C4-2B (cell line): ENCODE measurements at regions not wholly inside any gene's neighbourhood (a gene's known extent, or its start where the extent isn't known, plus 50 kb on each side); places are given as distances from the start of the nearest gene placed in this dataset.

Experiments used
- H3K27ac ChIP-seq: fragments of 450-650 bp; 2 replicates; pipeline ENCODE4 v1.5.1; 2017
- ZFX ChIP-seq: fragments of 450-650 bp; IDR thresholded peaks from 2 replicates; pipeline ENCODE4 v1.6.1; 2017
- TF ChIP-seq, protein P1 (sequence below): fragments of 450-650 bp; conservative IDR thresholded peaks from 2 replicates; pipeline ENCODE4 v1.5.1; 2017; ENCODE audit warnings: mild to moderate bottlenecking

DNA sequence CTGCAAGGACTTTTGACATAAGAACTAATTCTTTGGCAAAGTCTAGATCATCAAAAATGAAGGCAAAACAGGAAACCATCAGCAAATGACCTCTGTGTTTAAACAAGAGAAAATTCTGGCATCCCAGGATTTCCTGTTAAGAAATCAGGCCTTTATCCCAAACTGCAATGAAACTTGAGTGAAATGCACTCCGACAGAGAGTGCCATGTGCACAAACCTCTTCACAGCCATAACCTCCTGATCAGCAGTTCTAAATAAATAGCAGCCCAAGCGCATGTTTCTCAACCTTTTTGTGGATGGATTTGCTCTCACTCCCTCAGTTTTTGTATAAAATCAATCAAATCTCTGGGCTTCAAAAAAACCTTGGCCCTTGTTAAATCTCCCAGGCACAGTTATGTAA, 107.7 kb upstream of the EEPD1 start:
- no peak for TF ChIP-seq ZFX
- TF ChIP-seq, protein P1, sequence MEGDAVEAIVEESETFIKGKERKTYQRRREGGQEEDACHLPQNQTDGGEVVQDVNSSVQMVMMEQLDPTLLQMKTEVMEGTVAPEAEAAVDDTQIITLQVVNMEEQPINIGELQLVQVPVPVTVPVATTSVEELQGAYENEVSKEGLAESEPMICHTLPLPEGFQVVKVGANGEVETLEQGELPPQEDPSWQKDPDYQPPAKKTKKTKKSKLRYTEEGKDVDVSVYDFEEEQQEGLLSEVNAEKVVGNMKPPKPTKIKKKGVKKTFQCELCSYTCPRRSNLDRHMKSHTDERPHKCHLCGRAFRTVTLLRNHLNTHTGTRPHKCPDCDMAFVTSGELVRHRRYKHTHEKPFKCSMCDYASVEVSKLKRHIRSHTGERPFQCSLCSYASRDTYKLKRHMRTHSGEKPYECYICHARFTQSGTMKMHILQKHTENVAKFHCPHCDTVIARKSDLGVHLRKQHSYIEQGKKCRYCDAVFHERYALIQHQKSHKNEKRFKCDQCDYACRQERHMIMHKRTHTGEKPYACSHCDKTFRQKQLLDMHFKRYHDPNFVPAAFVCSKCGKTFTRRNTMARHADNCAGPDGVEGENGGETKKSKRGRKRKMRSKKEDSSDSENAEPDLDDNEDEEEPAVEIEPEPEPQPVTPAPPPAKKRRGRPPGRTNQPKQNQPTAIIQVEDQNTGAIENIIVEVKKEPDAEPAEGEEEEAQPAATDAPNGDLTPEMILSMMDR = no peak
- no peak overlapping the region for H3K27ac ChIP-seq

DNA sequence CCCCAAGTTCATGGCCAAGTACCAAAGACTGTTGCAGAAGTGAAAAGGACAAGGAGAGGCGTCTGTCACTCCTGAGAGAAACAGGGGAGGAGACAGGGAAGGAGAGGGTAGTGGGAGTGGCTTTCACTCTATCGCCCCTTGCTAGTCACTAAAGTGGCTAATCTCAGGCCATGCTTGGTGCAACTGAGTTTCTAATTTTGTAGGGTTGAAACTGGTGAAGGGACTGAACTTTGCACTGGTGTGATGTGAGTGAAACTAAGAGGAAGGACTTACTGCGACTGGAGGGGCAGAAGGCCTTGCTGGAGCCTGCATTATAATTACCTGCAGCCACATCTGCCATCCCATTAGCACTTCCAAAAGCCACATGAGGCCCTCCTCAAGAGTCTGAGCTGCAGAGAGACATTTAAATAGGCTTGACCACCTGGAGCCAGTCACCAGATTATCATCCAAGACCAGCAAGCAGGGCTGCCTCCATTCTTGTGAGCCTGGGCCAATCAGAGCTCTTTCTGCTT, 107.2 kb upstream of the EEPD1 start:
- no peak overlapping the region for H3K27ac ChIP-seq
- TF ChIP-seq, protein P1 = no peak
- no peak for TF ChIP-seq ZFX

DNA sequence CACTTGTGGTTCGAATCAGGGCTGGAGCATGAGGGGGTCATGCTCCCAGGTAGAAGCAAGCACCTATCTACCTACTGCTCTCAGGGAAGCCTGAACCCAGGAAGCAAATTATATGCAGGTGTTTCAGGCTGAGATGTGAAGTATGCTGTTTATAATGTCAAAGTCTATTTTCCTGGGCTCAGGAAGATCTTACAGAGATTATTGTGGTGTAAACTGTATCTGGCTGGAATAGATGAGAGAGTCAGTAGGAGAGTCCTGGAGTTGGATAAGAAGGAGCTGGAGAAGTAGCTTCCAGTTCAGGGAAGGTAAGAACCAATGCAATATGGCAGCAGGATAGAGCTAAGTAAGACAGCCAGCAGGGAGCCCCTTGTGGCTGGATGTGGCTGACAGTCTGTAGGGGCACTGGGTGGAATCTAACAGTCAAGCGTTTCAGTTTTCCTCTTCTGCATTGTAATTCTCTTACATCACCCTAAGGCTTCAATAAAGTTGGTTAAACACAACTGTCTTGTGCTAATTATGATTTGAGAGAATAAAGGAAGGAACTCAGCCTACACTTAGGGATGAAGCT, 105.9 kb upstream of the EEPD1 start:
- H3K27ac ChIP-seq = peak overlapping the region; percentile 26
- TF ChIP-seq, protein P1 = no peak; the same call in 1 of the 2 replicates
- TF ChIP-seq ZFX = no peak

DNA sequence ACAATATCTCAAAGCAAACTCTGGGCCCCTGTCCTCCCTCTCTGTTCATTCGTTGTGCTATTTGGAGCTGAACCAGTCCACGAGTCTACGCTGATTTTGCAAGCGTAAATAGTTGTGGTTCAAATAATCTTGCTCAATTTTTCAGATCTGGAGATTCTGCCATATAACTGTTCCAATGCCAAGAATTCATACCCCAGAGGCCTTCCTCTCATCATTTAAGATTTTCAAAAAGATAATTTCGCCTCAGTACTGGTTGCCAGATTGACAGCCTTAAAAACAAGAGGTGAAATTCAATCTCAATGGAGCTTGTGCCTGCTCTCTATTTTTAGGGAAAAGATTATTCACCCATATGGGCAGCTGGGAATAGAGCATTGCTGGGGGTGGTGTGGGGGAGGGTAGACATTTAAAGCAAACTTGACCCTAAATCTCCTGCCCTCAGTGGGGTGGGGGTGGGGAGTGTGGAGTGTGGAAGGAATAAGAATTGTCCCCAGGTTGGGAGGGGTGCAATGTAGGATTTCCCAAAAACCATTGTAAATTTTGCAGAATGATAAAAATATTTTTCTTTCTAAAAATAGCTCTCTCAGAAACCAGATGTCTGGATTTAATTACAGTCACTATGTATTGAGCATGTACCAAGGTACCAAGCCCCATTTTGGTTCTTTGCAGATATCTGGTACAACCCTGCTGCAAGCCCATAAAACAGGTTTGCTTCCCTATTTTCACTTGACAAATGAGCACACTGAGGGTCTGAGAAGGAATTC, 104.7 kb upstream of the EEPD1 start:
- H3K27ac ChIP-seq = peak overlapping the region; percentile 26; the same call in 1 of the 2 replicates
- TF ChIP-seq ZFX = no peak
- TF ChIP-seq, protein P1 = no peak

DNA sequence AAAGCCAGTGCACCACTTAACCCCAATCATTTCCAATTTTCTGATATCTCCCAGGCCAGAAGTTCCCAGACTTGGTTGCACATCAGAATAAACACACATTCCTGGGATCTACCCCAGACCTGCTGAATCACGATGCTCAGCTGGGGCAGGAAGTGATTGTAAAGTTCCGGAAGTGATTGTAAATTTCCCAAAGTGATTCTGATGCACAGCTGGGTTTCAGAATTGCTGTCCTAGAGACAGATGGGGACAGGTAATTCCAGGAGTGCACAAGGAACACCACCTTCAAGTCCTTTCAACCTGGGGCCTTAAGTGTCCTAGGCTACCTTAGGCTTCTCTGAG, 104.2 kb upstream of the EEPD1 start:
- TF ChIP-seq, protein P1 = no peak
- no peak for TF ChIP-seq ZFX

DNA sequence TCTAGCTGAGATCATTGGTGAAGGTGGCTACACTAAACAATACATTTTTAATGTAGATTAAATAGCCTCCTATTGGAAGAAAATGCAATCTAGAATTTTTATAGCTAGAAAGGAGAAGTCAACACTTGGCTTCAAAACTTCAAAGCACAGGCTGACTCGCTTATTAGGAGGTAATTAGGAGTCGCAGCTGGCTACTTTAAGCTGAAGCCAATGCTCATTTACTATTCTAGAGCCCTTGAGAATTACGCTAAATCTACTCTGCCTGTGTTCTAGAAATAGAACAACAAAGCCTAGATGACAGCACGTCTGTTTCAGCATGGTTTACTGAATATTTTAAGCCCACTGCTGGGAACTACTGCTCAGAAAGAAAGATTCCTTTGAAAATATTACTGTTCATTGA, 101.6 kb upstream of the EEPD1 start:
- TF ChIP-seq ZFX = no peak
- TF ChIP-seq, protein P1 = no peak
- no peak overlapping the region for H3K27ac ChIP-seq

More for the DNA sequence above, 104.2 kb upstream of the EEPD1 start:
- peak overlapping the region; percentile 26; the same call in 1 of the 2 replicates for H3K27ac ChIP-seq

DNA sequence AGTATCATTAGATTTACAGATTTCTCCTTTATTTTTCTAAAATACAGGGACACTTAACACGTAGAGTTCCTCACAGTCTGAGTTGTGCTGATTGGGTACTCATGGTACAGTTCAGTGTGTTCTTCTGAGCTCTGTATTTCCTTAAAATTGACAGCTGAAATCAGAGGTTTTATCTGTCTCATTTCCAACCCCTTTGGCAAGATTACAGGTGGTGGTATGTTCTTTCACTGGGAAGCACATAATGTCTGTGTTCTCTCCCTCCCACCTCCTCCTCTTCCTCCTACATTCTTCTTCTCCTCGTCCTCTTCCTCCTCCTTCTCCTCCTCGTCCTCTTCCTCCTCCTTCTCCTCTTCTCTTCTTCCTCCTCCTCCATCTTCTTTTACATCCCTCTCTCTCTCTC, 99.5 kb upstream of the EEPD1 start:
- H3K27ac ChIP-seq = no peak overlapping the region
- TF ChIP-seq, protein P1 = no peak
- no peak for TF ChIP-seq ZFX
